GM11168 (cell line): ENCODE measurements at regions not wholly inside any gene's neighbourhood (a gene's known extent, or its start where the extent isn't known, plus 50 kb on each side); places are given as distances from the start of the nearest gene placed in this dataset.

ENCODE experiments used
- in situ Hi-C: fragments of 300-500 bp; cut with MboI; formaldehyde crosslinking; loops from one replicate; pipeline ENCODE4 v1.12.0; 2022; ENCODE audit warnings: low sequenced_read_pairs; ENCODE audit not compliant: unreplicated experiment

DNA sequence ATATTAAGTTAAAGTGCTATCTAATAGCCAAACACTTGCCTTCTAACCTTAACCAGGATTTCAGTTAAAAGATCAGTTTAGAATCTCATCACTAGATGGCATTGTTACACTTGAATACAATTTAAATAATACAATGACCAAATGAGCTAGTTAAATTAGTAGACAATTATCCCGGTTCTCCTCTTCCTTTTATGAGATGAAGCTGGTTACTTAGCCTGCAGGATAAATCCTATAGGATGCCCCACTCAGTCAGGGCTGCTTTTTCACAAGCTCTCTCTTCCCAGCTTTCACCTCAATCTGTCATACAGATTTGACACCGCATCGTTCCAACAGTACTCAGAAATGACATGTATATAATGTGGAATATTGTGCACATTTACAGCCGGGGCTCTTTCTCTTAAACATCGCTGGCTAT, 678.8 kb downstream of the KCNJ3 start:
- in situ Hi-C loops: loop anchor here (25.0 kb wide), 1 partner anchor 435 kb away; no protein-coding TSS in a partner anchor

DNA sequence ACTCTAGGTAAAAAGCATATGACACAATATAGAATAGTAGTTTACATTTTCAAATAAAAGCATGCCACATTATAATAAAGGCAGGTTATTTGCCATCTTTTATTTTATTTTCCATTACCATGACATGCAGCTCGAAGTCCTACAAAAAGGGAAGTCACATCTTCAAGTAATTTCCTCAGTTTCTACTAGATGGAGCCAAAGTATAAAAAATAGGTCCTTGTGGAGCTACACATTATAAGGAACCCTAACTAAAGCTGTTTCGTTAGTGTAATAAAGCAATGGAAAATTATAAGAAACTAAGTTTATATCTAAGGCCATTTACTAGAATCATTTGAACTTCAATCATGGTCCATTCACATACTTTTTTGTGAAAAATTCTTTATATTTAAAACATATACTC, 674.5 kb downstream of the KCNJ3 start:
- in situ Hi-C loops: no loop called here

DNA sequence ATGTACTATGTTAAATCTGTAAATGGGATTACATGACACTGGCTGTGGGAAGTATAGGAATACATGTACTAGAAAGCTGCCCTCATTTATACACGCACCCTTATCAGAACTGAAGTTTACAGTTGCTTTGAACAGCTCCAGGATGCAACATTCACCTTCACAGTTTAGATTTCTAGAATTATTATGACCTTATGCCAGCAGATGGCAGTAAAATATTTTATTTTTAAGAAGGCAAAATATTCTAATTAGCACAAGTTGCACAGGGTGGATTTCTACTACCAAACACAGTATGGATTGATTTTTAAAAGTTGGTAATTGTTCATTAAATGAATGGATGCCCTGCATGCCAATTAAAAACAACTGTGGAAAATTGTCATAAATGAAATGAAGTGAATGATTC, 670.4 kb downstream of the KCNJ3 start:
- in situ Hi-C loops: no loop called here

DNA sequence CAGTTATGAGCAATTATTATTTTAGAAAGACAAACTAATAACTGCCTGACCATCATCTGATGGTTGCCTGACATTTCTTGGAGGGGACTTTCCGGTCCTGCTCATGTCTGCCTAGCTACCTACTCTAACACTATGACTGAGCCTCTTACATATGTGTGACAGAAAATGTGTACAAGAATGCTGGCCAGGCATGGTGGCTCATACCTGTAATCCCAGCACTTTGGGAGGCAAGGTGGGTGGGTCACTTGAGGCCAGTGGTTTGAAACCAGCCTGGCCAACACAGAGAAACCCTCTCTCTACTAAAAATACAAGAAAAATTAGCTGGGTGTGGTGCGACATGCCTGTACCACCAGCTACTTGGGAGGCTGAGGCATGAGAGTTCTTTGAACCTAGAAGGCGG, 666.3 kb downstream of the KCNJ3 start:
- in situ Hi-C loops: no loop called here

DNA sequence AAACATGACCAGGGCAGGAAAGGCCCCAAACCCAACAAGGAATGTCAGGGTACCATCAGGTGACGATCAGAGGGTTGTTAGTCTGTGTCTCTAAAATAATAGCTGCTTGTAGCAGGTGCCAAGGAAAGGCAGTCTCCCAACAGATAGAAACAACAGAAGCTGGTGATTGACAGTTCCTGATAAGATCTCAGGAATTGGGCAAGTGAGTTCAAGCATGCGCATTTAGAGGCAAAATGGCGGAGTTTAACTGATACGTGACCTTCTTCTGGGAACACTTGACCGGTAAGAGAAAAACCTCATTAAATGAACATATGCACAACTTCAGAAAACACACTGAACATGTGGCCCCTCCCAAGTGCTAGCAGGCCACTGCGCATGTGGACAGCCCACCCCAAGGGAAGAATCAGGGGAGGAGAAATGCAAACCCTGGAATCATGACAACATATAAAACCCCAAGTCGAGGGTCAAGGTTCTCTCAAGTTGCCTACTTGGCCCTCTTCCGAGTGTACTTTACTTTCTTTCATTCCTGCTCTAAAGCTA, 664.9 kb downstream of the KCNJ3 start:
- in situ Hi-C loops: no loop called here

DNA sequence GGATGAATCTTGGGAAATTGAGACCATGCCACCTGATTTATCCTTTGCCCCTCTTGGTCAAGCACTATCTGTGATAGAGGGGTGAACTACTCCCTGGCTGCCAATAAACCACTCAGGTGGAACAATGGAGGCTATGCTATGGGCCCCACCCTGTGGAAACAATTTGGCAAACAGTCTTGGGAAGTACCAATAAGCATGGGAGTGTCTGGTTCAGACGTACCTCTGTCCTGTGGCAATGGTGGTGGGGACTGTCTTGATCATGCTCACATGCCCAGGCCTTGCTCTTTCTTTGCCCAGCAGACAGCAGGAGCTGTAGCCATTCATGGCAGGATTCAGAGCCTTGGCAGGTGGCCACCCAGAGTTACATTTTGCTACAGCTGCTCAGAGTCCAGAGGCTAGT, 658.7 kb downstream of the KCNJ3 start:
- in situ Hi-C loops: no loop called here

DNA sequence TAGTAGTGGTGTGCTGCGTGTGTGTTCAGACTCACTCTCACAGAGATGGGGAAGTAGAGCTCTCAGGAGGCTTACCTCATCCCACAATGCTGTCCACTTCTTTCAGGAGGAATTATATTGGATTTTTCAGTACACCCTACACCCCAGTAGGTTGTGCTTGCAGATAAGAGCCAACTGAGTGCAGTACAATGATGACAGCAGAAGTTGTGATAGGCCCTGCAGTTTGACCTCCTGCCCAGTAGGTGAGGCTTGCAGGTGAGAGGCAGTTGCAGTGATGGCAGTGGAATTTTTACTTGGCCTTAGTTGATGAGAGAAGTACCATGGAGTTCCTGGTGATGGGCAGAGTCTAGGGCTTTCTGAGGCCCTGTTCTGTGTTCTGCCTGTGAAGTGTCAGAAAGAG, 657.8 kb downstream of the KCNJ3 start:
- in situ Hi-C loops: no loop called here

DNA sequence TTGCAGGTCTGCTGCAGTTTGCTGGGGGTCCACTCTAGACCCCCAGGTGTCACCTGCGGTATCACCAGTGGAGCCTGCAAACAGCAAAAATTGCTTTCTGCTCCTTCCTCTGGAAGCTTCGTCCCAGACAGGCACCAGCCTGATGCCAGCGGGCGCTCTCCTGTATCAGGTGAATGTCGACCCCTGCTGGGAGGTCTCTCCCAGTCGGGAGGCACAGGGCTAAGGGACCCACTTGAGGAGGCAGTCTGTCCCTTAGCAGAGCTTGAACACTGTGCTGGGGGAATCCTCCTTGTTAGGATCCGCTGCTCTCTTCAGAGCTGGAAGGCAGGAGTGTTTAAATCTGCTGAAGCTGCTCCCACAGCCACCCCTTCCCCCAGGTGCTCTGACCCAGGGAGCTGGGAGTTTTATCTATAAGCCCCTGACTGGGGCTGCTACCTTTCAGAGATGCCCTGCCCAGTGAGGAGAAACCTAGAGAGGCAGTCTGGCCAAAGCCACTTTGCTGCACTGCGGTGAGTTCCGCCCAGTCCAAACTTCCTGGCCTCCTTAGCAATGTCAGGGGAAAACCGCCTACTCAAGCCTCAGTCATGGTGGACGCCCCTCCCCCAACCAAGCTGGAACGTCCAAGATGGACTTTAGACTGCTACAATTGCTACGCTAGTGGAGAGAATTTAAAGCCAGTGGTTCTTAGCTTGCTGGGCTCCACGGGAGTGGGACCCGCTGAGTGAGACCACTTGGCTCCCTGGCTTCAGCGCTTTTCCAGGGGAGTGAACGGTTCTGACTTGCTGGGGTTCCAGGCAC, 652.5 kb downstream of the KCNJ3 start:
- in situ Hi-C loops: no loop called here

DNA sequence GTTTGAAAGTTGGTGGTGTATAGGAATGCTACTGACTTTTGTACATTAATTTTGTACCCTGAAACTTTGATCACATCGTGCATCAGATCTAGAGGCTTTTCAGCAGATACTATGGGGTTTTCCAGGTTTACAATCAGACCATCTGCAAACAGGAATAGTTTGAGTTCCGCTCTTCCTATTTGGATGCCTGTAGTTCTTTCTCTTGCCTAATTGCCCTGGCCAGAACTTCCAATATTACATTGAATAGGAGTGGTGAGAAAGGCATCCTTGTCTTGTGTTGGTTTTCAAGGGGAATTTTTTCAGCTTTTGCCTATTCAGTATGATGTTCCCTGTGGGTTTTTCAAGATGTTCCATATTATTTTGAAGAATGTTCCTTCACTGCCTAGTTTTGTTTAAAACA, 633.5 kb downstream of the KCNJ3 start:
- in situ Hi-C loops: no loop called here

DNA sequence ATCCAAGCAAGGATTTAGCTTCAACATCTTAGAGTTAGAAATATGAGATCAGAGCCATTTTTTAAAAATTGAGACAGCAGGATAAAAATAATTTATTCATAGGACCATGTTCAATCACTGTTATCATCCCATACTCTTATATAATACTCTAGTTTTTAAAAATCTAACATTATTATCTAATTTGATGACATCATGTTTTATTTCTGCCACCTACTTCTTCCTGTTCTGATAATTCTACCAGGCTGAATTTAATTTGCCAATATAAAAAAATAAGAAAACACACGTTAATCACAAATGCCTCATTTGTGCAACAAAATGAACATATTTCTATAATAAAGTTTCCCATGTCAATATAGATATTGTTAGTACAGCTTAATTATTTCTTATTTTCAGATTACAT, 621.7 kb downstream of the KCNJ3 start:
- in situ Hi-C loops: no loop called here

DNA sequence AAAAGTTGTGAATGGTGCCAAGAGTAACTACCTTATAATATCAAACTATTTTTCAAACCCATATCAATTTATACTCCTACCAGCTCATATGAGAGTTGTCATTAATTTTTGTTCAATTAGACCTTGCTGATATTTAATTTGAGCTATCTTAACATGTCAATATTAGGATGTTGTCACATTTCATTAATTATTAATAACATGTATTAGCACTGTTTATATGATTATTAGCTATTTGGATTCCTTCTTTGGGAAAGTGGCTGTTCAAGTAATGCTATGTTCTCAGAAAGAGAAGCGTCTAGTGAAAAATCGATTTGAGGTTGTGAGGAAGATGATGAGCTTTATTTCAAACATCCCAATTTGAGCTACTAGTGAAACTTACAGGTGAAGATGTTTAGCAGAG, 620.2 kb downstream of the KCNJ3 start:
- in situ Hi-C loops: no loop called here

DNA sequence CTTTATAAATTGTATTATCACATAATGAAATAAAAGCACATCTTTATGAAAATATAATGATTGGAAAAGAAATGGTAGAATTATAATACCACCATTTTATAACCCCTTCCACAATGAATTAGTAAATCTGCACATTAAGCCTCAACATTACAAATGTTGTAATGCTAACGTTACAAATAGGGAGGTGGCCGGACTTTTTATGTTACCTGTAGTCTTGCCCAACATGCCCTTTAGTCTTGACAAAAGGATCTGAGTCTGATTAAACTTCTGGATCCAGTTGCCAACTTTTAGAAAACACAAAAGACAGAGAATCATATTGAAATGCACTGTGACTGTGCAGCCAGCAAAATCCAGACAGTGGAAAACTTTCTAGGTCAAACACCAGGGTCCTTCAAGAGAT, 617.3 kb downstream of the KCNJ3 start:
- in situ Hi-C loops: no loop called here

DNA sequence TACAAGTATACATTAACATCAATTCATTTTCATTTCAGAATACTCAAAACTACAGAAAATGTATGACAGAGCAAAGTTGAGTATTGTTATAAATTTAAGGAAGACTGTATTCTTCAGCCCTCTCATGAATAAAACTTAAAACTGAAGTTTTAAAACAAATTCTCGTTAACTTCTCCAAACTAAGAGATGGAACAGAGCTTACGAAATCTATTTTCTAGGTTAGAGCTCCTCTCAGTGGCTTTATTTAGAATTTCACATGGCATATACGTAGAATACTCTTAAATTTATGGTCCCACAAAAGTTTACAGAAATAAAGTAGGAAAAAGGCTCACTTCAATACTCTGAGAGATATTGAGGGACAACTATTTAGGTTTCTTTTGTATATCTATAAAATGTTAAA, 612.1 kb downstream of the KCNJ3 start:
- in situ Hi-C loops: no loop called here

DNA sequence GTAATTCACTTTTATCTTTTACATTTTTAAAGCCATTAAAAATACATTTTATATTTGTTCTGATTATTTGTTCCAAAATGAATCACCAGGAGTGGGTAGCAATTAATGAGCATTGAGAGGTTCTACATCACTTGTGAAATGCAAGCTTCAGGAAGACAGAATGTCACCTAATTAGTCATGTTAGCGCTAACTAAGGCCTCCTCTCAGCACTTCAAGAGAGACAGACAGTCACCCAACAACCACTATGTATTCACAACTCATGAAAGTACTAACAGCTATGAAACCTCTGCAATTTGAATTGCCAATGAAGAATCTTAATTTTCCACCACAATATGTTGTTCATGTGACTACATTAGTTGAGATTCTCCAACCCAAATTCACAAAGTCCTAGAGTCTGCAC, 611.0 kb downstream of the KCNJ3 start:
- in situ Hi-C loops: no loop called here

DNA sequence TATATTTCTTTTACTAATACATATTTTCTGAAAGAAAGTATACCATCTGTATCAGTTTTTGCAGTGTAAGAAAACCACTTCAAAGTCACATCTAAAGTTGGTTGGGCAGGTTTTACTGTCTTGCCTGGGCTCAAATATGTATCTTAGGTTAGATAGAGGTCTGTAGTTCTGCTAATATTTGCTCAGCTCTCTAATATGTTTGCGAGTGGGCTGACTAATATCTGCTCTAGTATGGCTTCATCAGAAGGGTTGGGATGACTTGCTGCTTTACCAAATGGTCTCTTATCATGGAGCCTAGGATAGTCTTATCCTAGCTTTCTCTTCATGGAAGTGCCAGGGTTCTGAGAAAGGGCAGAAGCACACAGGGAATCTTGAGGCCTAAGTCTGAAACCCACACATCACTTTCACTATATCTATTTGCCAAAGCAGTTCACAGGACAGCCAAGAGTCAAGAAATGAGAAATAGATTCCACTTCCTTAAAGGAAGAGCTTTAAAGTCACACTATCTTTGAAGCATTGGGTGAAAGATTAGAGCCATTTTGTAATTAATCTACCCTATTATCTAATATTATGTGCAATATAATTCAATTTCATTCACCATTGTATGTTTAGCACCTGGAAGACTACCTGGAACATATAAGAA, 610.0 kb downstream of the KCNJ3 start:
- in situ Hi-C loops: no loop called here

DNA sequence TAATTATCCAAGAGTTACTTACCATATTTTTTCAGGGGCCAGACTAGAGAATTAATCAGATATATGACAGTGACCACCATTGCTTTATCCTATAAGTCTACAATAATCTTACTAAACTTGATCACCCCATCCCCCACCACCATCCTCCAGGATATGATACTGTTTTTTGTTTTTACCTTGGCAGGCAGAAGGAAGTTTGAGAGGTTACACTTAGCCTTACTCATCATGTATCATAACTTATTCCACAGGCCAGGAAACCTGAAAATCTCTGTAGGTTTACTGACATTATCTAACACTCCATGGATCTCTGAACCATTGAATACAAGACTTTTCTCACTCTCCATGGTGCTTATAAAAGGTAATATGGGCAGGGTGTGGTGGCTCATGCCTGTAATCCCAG, 602.7 kb downstream of the KCNJ3 start:
- in situ Hi-C loops: no loop called here

DNA sequence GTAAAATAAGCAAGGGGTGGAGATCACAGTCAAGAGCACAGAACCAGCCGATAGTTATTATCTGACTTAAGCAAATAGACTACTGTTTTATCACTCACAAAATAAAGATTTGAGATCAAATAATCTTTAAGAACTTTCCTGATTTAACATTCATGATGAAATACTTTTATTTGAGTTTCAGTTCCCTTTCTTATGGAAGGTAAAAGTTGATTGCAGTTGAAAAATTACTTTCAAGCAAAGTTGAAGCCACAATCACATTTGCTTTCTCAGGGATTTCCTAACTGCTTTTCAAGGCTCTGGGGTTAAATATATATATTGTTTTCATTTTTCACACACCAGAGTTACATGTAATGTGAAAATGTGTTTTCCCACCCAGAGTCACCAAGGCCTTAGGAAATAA, 599.5 kb downstream of the KCNJ3 start:
- in situ Hi-C loops: no loop called here

DNA sequence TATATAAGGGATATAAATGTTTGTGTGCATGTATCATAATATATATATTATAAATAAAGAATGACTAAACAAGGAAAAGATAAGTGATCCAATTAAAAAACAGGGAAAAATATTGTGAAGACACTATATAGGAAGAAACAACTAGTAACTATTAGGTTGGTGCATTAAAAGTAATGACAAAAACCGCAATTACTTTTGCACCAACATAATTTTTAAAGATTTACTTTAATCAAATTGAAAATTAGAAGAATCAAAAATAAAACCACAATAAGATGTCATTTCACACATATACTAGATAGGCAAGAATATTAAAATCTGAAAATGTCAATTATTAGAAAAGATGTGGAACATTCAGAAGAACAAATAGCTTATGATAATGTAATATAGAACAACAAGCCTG, 595.9 kb downstream of the KCNJ3 start:
- in situ Hi-C loops: no loop called here

DNA sequence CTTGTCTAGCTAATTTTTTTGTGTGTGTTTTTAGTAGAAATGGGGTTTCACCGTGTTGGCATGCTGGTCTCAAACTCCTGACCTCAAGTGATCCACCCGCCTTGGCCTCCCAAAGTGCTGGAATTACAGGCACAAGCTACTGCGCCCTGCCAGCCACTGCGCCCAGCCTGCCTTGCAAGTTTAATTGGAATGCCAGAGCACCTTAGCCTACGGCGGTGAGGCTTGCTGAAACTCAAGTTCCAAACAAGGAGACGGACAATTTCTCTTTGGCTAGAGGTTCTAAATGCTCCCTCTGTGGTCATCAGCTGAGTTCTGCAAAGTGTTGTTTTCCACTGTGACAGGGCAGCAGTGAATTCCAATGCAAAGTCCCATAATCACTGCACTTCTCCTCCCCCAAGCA, 583.4 kb downstream of the KCNJ3 start:
- in situ Hi-C loops: no loop called here

DNA sequence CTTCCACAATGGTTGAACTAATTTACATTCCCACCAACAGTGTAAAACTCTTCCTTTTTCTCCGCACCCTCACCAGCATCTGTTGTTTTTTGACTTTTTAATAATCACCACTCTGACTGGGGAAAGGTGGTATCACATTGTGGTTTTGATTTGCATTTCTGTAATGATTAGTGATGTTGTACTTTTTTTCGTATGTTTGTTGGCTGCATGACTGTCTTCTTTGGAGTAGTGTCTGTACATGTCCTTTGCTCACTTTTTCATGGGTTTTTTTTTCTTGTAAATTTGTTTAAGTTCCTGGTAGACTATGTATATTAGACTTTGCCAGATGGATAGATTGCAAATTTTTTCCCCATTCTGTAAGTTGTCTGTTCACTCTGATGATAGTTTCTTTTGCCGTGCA, 574.8 kb downstream of the KCNJ3 start:
- in situ Hi-C loops: no loop called here

DNA sequence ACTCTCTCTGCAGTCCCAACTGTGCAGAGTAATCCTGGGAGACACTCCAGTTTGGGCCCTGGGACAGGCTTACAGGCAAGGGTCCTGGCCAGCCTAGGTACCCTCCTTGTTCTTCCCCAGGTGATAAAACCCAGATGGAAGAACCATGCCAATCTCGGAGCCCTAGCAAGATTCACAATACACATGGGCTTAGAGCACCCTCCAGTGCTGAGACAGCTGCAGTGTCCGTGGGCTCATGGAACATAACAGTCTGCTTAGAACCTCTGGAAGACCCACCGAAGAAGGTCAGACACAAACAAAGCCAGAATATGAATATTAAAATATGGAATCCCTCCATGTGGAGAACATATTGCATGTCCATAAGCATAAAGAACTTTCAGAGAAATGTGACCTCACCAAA, 568.1 kb downstream of the KCNJ3 start:
- in situ Hi-C loops: no loop called here

DNA sequence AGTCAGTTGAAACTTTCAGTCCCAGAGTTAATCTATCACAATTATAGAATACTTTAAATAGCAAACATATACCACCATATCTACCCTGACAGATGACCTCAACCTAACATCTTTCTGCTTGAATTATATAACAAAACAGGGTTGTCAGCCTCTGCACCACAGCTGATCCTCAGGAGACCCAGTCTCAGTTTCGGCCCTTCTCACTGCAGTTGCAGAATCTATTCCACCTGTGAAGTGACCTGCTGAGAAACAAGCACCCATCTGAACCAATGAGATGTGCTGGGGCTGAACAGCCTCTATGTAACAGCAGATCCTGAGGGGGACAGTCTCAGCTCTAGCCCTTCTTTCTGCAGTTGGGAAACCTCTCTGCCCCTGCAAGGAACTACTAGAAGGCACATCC, 567.6 kb downstream of the KCNJ3 start:
- in situ Hi-C loops: no loop called here
